A549 (cell line): ENCODE measurements at regions not wholly inside any gene's neighbourhood (a gene's known extent, or its start where the extent isn't known, plus 50 kb on each side); places are given as distances from the start of the nearest gene placed in this dataset.

Experiments
- EP300 ChIP-seq, 2 experiments: fragments of >200 bp; sonication (Bioruptor Twin); formaldehyde crosslinking; IDR thresholded peaks; 2 replicates in 1 of 2; 3 replicates in 1 of 2; pipeline ENCODE4 v1.6.1; 2016 to 2017
- SREBF2 ChIP-seq: fragments of 450-650 bp; IDR thresholded peaks from 2 replicates; pipeline ENCODE4 v1.6.1; 2014; ENCODE audit warnings: mild to moderate bottlenecking, moderate library complexity
- TF ChIP-seq, protein P1 (sequence below): fragments of >200 bp; sonication (Bioruptor Twin); formaldehyde crosslinking; IDR thresholded peaks from 3 replicates; pipeline ENCODE4 v1.5.1; 2016
- TF ChIP-seq, protein P2 (sequence below): IDR thresholded peaks from 2 replicates; pipeline ENCODE4 v1.6.1; 2012

- TF ChIP-seq, protein P1, sequence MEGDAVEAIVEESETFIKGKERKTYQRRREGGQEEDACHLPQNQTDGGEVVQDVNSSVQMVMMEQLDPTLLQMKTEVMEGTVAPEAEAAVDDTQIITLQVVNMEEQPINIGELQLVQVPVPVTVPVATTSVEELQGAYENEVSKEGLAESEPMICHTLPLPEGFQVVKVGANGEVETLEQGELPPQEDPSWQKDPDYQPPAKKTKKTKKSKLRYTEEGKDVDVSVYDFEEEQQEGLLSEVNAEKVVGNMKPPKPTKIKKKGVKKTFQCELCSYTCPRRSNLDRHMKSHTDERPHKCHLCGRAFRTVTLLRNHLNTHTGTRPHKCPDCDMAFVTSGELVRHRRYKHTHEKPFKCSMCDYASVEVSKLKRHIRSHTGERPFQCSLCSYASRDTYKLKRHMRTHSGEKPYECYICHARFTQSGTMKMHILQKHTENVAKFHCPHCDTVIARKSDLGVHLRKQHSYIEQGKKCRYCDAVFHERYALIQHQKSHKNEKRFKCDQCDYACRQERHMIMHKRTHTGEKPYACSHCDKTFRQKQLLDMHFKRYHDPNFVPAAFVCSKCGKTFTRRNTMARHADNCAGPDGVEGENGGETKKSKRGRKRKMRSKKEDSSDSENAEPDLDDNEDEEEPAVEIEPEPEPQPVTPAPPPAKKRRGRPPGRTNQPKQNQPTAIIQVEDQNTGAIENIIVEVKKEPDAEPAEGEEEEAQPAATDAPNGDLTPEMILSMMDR: no peak
- TF ChIP-seq EP300 (IDR thresholded peaks at IDR 0.05): no peak
- TF ChIP-seq, protein P2, sequence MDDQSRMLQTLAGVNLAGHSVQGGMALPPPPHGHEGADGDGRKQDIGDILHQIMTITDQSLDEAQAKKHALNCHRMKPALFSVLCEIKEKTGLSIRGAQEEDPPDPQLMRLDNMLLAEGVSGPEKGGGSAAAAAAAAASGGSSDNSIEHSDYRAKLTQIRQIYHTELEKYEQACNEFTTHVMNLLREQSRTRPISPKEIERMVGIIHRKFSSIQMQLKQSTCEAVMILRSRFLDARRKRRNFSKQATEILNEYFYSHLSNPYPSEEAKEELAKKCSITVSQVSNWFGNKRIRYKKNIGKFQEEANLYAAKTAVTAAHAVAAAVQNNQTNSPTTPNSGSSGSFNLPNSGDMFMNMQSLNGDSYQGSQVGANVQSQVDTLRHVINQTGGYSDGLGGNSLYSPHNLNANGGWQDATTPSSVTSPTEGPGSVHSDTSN: no peak
- no peak for TF ChIP-seq SREBF2
These were observed 82.4 kb upstream of the FAM171A1 start for GRCh38 chr10:15453457-15453856.
